ENCODE measurements at regions not wholly inside any gene's neighbourhood (a gene's known extent, or its start where the extent isn't known, plus 50 kb on each side); places are given as distances from the start of the nearest gene placed in this dataset.
"Not testable (repeated sequence)": the region's sequence is repeated elsewhere in the genome, so short reads cannot be mapped to it uniquely, and the experiment has no call there.

DNA sequence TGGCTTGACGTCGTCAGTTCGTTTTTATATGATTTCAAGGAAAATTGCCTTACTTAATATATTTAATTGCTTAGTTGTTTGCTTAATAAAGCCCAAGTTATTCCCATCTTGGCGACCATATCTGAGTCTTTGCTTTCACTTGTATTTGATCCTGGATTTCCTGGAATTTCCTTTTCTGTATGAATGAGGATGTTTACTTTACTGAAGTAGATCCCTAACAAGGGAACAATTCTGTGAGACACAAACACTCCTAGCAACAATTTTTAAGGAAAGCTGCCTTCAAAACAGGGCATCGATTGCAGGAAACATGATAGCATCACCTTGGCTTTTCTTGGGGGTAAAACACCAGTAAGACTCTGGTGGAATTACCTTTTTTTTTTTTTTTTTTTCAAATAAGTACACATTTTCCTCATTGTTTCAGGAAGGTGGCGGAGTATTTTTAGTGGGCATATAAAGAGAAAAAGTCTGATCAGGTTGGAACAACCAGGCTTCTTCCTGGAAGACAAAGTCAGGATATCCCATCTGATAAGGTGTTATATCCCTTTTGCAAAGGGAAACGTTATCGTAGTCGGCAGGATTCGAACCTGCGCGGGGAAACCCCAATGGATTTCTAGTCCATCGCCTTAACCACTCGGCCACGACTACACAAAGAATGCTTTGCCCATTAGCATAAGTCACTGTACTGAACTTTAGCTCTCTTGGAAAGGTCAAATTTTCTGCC is 68.5 kb upstream of the ZNF184 start:
- POLR2A ChIA-PET (ENCODE audit: low non-redundant PET), result no interaction called here
- CTCF ChIA-PET, result no interaction called here
- TF ChIP-seq, protein P1, sequence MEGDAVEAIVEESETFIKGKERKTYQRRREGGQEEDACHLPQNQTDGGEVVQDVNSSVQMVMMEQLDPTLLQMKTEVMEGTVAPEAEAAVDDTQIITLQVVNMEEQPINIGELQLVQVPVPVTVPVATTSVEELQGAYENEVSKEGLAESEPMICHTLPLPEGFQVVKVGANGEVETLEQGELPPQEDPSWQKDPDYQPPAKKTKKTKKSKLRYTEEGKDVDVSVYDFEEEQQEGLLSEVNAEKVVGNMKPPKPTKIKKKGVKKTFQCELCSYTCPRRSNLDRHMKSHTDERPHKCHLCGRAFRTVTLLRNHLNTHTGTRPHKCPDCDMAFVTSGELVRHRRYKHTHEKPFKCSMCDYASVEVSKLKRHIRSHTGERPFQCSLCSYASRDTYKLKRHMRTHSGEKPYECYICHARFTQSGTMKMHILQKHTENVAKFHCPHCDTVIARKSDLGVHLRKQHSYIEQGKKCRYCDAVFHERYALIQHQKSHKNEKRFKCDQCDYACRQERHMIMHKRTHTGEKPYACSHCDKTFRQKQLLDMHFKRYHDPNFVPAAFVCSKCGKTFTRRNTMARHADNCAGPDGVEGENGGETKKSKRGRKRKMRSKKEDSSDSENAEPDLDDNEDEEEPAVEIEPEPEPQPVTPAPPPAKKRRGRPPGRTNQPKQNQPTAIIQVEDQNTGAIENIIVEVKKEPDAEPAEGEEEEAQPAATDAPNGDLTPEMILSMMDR (conservative IDR thresholded peaks at IDR 0.05; ENCODE audit: low read depth), result no peak
- no peak overlapping the region for H3K27ac ChIP-seq
- no peak for DNase-seq (ENCODE audit: low spot score)

DNA sequence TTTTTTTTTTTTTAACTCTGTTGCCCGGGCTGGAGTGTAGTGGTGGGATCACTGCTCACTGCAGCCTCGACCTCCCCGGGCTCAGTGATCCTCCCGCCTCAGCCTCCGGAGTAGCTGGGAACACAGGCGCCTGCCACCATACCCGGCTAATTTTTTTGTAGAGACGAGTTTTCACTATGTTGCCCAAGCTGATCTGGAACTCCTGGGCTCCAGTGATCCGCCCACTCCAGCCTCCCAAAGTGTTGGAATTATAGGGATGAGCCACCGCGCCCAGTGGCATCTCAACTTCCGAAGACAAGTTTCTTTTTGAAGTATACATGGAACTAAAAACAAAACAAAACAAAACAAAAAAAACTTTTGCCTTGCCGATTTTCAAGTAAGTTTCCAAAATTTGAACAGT is 66.6 kb upstream of the ZNF184 start:
- CTCF ChIA-PET, result interaction anchor here (0.6 kb wide), 1 partner anchor 35 kb away, joined by 5 read pairs; no protein-coding TSS in a partner anchor
- TF ChIP-seq, protein P1 (conservative IDR thresholded peaks at IDR 0.05; ENCODE audit: low read depth), result no peak
- POLR2A ChIA-PET (ENCODE audit: low non-redundant PET), result interaction anchor here (0.7 kb wide), 1 partner anchor 356 kb away, joined by 3 read pairs; no protein-coding TSS in a partner anchor
- no peak overlapping the region for H3K27ac ChIP-seq
- DNase-seq (ENCODE audit: low spot score), result no peak

DNA sequence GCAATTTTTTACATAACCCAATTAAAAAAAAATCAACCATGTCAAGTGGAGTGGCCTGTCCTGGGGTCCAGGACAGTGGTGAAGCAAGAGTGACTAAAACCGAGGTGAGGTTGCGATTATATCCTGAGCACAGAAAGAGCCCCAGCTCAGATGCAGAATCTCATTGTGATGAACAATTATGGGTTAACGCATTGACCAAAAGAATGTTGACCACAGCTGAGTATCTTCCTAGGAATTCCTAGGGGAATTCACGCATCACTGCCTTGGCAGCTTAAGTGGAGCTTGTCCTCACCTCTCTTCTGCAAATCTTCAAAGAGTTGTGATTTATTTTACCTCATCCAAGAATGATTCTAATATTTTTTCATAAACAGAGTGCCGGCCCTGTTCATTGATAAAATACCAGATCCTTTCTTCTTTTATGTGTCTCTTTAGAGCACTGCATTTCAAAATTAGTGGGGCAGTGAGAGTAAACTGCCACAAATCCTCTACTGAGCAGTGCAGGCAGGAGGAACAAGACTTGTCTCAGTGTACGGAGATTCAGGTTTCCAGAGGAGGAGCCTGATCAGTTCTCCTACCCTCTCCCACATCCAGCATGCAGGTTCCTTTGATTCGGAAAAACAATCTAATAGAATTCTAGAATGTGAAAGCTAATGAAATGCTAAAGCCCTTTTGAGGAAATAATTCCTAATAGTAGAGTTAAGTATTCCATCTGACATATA is 60.1 kb upstream of the ZNF184 start:
- POLR2A ChIA-PET (ENCODE audit: low non-redundant PET), result no interaction called here
- TF ChIP-seq, protein P1 (conservative IDR thresholded peaks at IDR 0.05; ENCODE audit: low read depth), result no peak
- H3K27ac ChIP-seq, result no peak overlapping the region
- peak; percentile 58 for DNase-seq (ENCODE audit: low spot score)
- CTCF ChIA-PET, result interaction anchor here (0.9 kb wide), 1 partner anchor 9 kb away, joined by 4 read pairs; no protein-coding TSS in a partner anchor

DNA sequence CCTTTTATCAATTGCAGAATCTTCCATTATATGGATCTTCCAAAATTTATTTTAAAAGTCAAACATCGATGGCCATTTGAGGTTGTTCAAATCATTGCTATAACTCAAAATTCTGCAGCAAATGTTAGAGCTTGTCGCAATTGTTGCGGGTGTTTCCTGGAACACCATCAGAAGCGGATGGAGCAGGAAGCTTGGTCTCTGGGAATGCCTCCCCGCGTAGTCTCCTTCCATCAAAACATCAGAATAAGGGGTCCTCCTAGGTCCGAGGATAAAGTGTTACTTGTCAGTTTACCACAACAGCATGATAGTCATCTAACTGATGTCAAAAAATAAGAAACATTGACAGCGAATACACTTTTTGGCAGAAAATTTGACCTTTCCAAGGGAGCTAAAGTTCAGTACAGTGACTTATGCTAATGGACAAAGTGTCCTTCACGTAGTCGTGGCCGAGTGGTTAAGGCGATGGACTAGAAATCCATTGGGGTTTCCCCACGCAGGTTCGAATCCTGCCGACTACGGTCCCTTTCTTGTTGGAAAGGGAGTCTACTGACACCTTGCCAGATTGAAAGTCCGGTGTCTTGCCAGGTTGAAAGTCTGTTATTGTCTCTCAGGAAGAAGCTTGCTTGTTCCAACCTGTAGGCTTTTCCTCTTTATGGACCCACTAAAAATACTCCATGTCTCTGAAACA is 59.0 kb upstream of the ZNF184 start:
- DNase-seq (ENCODE audit: low spot score), result no peak
- POLR2A ChIA-PET (ENCODE audit: low non-redundant PET), result no interaction called here
- TF ChIP-seq, protein P1 (conservative IDR thresholded peaks at IDR 0.05; ENCODE audit: low read depth), result no peak
- CTCF ChIA-PET, result no interaction called here
- H3K27ac ChIP-seq, result no peak overlapping the region

DNA sequence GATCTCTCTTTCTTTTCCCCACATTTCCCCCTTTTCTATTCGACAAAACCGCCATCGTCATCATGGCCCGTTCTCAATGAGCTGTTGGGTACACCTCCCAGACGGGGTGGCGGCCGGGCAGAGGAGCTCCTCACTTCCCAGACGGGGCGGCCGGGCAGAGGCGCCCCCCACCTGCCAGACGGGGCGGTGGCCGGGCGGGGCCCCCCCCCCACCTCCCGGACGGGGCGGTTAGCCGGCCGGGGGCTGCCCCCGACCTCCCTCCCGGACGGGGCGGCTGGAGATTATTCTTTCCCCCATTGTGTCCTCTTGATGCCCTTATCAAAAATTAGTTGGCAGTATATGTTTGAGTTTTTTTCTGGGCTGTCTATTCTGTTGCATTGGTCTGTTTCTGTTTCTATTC is 56.9 kb upstream of the ZNF184 start:
- CTCF ChIA-PET; DNase-seq (ENCODE audit: low spot score); H3K27ac ChIP-seq; POLR2A ChIA-PET (ENCODE audit: low non-redundant PET): not testable (repeated sequence)

DNA sequence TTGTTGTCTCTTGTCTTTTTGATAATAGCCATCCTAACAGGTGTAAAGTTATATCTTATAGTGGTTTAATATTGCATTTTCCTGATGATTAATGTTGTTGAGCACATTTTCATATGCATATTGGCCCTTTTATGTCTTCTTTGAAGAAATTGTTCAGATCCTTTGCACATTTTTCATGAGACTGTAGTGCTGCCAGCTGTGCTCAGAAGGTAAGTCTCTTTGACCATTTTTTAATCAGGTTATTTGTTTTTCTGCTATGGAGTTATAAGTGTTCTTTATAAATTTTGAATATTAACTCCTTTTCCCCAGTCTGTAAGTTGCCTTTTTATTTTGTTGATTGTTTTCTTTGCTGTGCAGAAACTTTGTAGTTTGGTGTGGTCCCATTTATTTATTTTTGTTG is 55.8 kb upstream of the ZNF184 start:
- TF ChIP-seq, protein P1 (conservative IDR thresholded peaks at IDR 0.05; ENCODE audit: low read depth), result no peak

More for the DNA sequence above, 55.8 kb upstream of the ZNF184 start:
- POLR2A ChIA-PET (ENCODE audit: low non-redundant PET), result no interaction called here
- CTCF ChIA-PET, result interaction anchor here (0.5 kb wide), 1 partner anchor 51 kb away, joined by 3 read pairs; no protein-coding TSS in a partner anchor
- no peak for DNase-seq (ENCODE audit: low spot score)
- no peak overlapping the region for H3K27ac ChIP-seq

Measured in RWPE1 (cell line).